ENCODE measurements at regions not wholly inside any gene's neighbourhood (a gene's known extent, or its start where the extent isn't known, plus 50 kb on each side); places are given as distances from the start of the nearest gene placed in this dataset.

- H3K27me3 ChIP-seq (ENCODE audit: control insufficient read depth in 1 of 2, insufficient read depth in 2 of 2, low read length in 2 of 2) = no peaks in the 10 kb centered on the region
- no peak overlapping the region for H3K9ac ChIP-seq (ENCODE audit: low read depth in 1 of 2, low read length in 2 of 2)
- H3K4me1 ChIP-seq (ENCODE audit: control insufficient read depth in 1 of 2, insufficient read depth in 2 of 2, low read length in 2 of 2) = no peaks in the 10 kb centered on the region
- H3K4me3 ChIP-seq (ENCODE audit: low read depth in 1 of 2, low read length in 2 of 2) = no peak overlapping the region
- no peaks in the 10 kb centered on the region for H3K9me3 ChIP-seq (ENCODE audit: control insufficient read depth in 1 of 2, low read length in 2 of 2)
- no peaks in the 10 kb centered on the region for H3K36me3 ChIP-seq (ENCODE audit: control insufficient read depth in 1 of 2, insufficient read depth in 2 of 2, low read length in 2 of 2)
- H3K27ac ChIP-seq (ENCODE audit: low read depth, low read length) = no peak overlapping the region
Observed at GRCh38 chr2:163481515-163481914, 254.3 kb downstream of the FIGN start.

GRCh38 chr2:163479599-163479998 lies 256.2 kb downstream of the FIGN start:
- Histone ChIP-seq H3K27ac (ENCODE audit: low read depth, low read length) (no peak overlapping the region), H3K36me3 (ENCODE audit: control insufficient read depth in 1 of 2, insufficient read depth in 2 of 2, low read length in 2 of 2) (no peaks in the 10 kb centered on the region), H3K9me3 (ENCODE audit: control insufficient read depth in 1 of 2, low read length in 2 of 2) (no peaks in the 10 kb centered on the region), H3K27me3 (ENCODE audit: control insufficient read depth in 1 of 2, insufficient read depth in 2 of 2, low read length in 2 of 2) (no peaks in the 10 kb centered on the region), H3K4me1 (ENCODE audit: control insufficient read depth in 1 of 2, insufficient read depth in 2 of 2, low read length in 2 of 2) (no peaks in the 10 kb centered on the region), H3K4me3 (ENCODE audit: low read depth in 1 of 2, low read length in 2 of 2) (no peak overlapping the region), H3K9ac (ENCODE audit: low read depth in 1 of 2, low read length in 2 of 2) (no peak overlapping the region)

DNA sequence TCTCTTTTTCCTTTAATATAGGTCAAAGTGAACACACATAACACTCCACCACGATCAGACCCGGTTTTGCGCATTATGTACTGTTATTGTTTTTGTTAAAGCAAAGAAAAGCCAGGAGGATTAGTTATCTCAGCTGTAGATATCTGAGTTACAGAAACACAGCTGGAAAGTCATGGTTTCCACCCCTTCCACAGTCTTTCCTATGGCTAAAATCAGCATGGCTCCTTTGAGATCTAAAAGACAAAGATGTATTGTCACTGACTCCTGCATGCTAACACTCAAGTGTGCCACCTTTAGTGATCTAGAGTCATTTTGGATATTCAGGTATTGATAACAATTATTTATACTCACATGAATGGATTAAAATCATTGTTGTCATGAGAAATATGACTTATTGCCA lies 260.0 kb downstream of the FIGN start:
- Histone ChIP-seq H3K9ac (ENCODE audit: low read depth in 1 of 2, low read length in 2 of 2) (no peak overlapping the region), H3K36me3 (ENCODE audit: control insufficient read depth in 1 of 2, insufficient read depth in 2 of 2, low read length in 2 of 2) (no peaks in the 10 kb centered on the region), H3K9me3 (ENCODE audit: control insufficient read depth in 1 of 2, low read length in 2 of 2) (no peaks in the 10 kb centered on the region), H3K27ac (ENCODE audit: low read depth, low read length) (no peak overlapping the region), H3K4me3 (ENCODE audit: low read depth in 1 of 2, low read length in 2 of 2) (no peak overlapping the region), H3K4me1 (ENCODE audit: control insufficient read depth in 1 of 2, insufficient read depth in 2 of 2, low read length in 2 of 2) (no peaks in the 10 kb centered on the region), H3K27me3 (ENCODE audit: control insufficient read depth in 1 of 2, insufficient read depth in 2 of 2, low read length in 2 of 2) (no peaks in the 10 kb centered on the region)

GRCh38 chr2:163474889-163475288 lies 260.9 kb downstream of the FIGN start:
- no peak overlapping the region for H3K4me3 ChIP-seq (ENCODE audit: low read depth in 1 of 2, low read length in 2 of 2)
- no peak overlapping the region for H3K27ac ChIP-seq (ENCODE audit: low read depth, low read length)
- H3K9ac ChIP-seq (ENCODE audit: low read depth in 1 of 2, low read length in 2 of 2) = no peak overlapping the region
- H3K27me3 ChIP-seq (ENCODE audit: control insufficient read depth in 1 of 2, insufficient read depth in 2 of 2, low read length in 2 of 2) = no peaks in the 10 kb centered on the region
- H3K4me1 ChIP-seq (ENCODE audit: control insufficient read depth in 1 of 2, insufficient read depth in 2 of 2, low read length in 2 of 2) = no peaks in the 10 kb centered on the region
- H3K9me3 ChIP-seq (ENCODE audit: control insufficient read depth in 1 of 2, low read length in 2 of 2) = no peaks in the 10 kb centered on the region
- no peaks in the 10 kb centered on the region for H3K36me3 ChIP-seq (ENCODE audit: control insufficient read depth in 1 of 2, insufficient read depth in 2 of 2, low read length in 2 of 2)

DNA sequence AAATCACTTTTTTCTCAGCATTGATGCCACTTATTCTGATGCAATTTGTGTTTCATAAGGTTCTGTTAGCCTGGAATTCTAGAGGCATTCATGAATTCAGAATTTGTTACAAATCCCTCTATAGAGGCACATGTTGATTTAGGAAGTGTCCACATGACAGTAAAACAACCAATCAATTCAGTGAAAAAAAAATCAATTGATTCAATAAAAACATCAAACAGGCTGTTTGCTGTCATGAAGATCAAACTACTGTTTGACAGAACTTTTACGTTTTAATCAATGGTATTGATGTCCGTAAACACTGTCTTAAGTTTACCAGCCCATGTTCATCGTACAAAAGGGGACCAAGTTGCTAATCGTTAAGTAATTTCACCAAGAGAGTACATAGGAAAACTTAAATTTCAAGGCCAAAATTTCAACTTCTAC lies 261.5 kb downstream of the FIGN start:
- H3K4me3 ChIP-seq (ENCODE audit: low read depth in 1 of 2, low read length in 2 of 2) = no peak overlapping the region
- no peaks in the 10 kb centered on the region for H3K27me3 ChIP-seq (ENCODE audit: control insufficient read depth in 1 of 2, insufficient read depth in 2 of 2, low read length in 2 of 2)
- H3K9me3 ChIP-seq (ENCODE audit: control insufficient read depth in 1 of 2, low read length in 2 of 2) = no peaks in the 10 kb centered on the region
- no peak overlapping the region for H3K27ac ChIP-seq (ENCODE audit: low read depth, low read length)
- no peaks in the 10 kb centered on the region for H3K4me1 ChIP-seq (ENCODE audit: control insufficient read depth in 1 of 2, insufficient read depth in 2 of 2, low read length in 2 of 2)
- no peaks in the 10 kb centered on the region for H3K36me3 ChIP-seq (ENCODE audit: control insufficient read depth in 1 of 2, insufficient read depth in 2 of 2, low read length in 2 of 2)
- no peak overlapping the region for H3K9ac ChIP-seq (ENCODE audit: low read depth in 1 of 2, low read length in 2 of 2)

DNA sequence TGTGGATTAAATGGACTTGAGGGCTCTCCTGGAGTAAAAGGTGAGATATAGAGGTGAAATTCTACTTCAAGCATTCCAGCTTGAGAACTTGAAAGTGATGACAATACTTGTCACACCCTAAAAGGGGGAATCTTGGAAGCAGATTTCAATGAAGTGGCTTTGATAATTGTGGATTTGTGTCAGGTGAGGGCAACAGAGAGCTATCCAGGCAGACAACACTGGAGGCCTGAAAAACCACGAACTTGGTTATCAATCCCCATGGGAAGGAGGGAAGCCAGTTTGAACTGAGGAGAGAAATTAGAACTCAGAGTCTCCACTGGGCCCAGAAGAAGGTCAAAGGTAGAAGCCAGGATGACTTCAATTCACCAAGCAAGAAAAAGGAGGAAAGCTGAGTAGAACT lies 263.9 kb downstream of the FIGN start:
- Histone ChIP-seq H3K9ac (ENCODE audit: low read depth in 1 of 2, low read length in 2 of 2) (no peak overlapping the region), H3K4me1 (ENCODE audit: control insufficient read depth in 1 of 2, insufficient read depth in 2 of 2, low read length in 2 of 2) (no peaks in the 10 kb centered on the region)

GRCh38 chr2:163469561-163469962 lies 266.2 kb downstream of the FIGN start:
- Histone ChIP-seq H3K4me3 (ENCODE audit: low read depth in 1 of 2, low read length in 2 of 2) (no peak overlapping the region), H3K27ac (ENCODE audit: low read depth, low read length) (no peak overlapping the region), H3K36me3 (ENCODE audit: control insufficient read depth in 1 of 2, insufficient read depth in 2 of 2, low read length in 2 of 2) (no peaks in the 10 kb centered on the region), H3K9ac (ENCODE audit: low read depth in 1 of 2, low read length in 2 of 2) (no peak overlapping the region), H3K27me3 (ENCODE audit: control insufficient read depth in 1 of 2, insufficient read depth in 2 of 2, low read length in 2 of 2) (no peaks in the 10 kb centered on the region), H3K9me3 (ENCODE audit: control insufficient read depth in 1 of 2, low read length in 2 of 2) (no peaks in the 10 kb centered on the region), H3K4me1 (ENCODE audit: control insufficient read depth in 1 of 2, insufficient read depth in 2 of 2, low read length in 2 of 2) (no peaks in the 10 kb centered on the region)

More for the DNA sequence above, 263.9 kb downstream of the FIGN start:
- Histone ChIP-seq H3K27me3 (ENCODE audit: control insufficient read depth in 1 of 2, insufficient read depth in 2 of 2, low read length in 2 of 2) (no peaks in the 10 kb centered on the region), H3K27ac (ENCODE audit: low read depth, low read length) (no peak overlapping the region), H3K9me3 (ENCODE audit: control insufficient read depth in 1 of 2, low read length in 2 of 2) (no peaks in the 10 kb centered on the region), H3K36me3 (ENCODE audit: control insufficient read depth in 1 of 2, insufficient read depth in 2 of 2, low read length in 2 of 2) (no peaks in the 10 kb centered on the region), H3K4me3 (ENCODE audit: low read depth in 1 of 2, low read length in 2 of 2) (no peak overlapping the region)

DNA sequence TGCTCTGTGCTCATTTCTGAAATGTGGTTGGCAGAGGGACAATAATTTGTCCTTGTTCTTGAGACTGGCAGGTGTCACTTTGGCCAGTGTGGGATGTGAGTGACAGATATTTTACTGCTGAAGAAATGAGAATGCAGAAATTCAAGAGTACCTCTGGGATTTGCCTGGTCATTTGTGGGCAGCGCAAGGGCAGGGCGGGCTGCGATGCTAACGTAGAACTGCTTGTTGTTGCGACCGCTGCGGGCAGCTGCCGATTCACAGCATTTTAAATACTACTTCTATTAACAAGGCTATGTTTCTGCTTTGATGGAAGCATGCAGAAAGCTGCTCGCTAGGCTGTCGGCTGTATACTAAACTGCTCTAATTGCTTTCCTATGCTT lies 268.6 kb downstream of the FIGN start:
- H3K9ac ChIP-seq (ENCODE audit: low read depth in 1 of 2, low read length in 2 of 2) = no peak overlapping the region
- H3K36me3 ChIP-seq (ENCODE audit: control insufficient read depth in 1 of 2, insufficient read depth in 2 of 2, low read length in 2 of 2) = no peaks in the 10 kb centered on the region
- no peaks in the 10 kb centered on the region for H3K4me1 ChIP-seq (ENCODE audit: control insufficient read depth in 1 of 2, insufficient read depth in 2 of 2, low read length in 2 of 2)
- H3K4me3 ChIP-seq (ENCODE audit: low read depth in 1 of 2, low read length in 2 of 2) = no peak overlapping the region
- H3K27ac ChIP-seq (ENCODE audit: low read depth, low read length) = no peak overlapping the region
- H3K9me3 ChIP-seq (ENCODE audit: control insufficient read depth in 1 of 2, low read length in 2 of 2) = no peaks in the 10 kb centered on the region
- no peaks in the 10 kb centered on the region for H3K27me3 ChIP-seq (ENCODE audit: control insufficient read depth in 1 of 2, insufficient read depth in 2 of 2, low read length in 2 of 2)

- no peak overlapping the region for H3K9ac ChIP-seq (ENCODE audit: low read depth in 1 of 2, low read length in 2 of 2)
- H3K9me3 ChIP-seq (ENCODE audit: control insufficient read depth in 1 of 2, low read length in 2 of 2) = no peaks in the 10 kb centered on the region
- H3K27ac ChIP-seq (ENCODE audit: low read depth, low read length) = no peak overlapping the region
- no peaks in the 10 kb centered on the region for H3K4me1 ChIP-seq (ENCODE audit: control insufficient read depth in 1 of 2, insufficient read depth in 2 of 2, low read length in 2 of 2)
- no peaks in the 10 kb centered on the region for H3K27me3 ChIP-seq (ENCODE audit: control insufficient read depth in 1 of 2, insufficient read depth in 2 of 2, low read length in 2 of 2)
- H3K36me3 ChIP-seq (ENCODE audit: control insufficient read depth in 1 of 2, insufficient read depth in 2 of 2, low read length in 2 of 2) = no peaks in the 10 kb centered on the region
- H3K4me3 ChIP-seq (ENCODE audit: low read depth in 1 of 2, low read length in 2 of 2) = no peak overlapping the region
Observed at GRCh38 chr2:163466331-163467250, 269.2 kb downstream of the FIGN start.

DNA sequence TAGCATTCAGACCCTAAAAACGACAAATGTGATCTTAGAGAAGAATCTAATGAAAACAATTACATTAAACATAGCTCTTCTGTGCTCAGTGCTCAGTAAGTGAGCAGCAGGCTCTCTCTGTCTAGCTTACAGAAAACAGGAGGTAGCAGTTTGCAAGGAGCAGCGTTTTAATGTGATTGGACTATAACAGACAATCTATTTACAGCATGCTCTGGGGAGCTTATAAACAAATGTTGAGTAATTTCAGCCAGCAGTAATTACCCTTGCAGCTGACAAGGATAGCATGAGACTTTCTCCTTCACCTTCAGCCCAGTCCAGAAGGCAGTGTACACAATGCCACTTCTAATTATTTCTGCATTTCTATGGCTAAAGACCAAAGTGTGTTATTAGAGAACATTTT lies 270.4 kb downstream of the FIGN start:
- Histone ChIP-seq H3K27me3 (ENCODE audit: control insufficient read depth in 1 of 2, insufficient read depth in 2 of 2, low read length in 2 of 2) (no peaks in the 10 kb centered on the region), H3K9me3 (ENCODE audit: control insufficient read depth in 1 of 2, low read length in 2 of 2) (no peaks in the 10 kb centered on the region), H3K4me3 (ENCODE audit: low read depth in 1 of 2, low read length in 2 of 2) (no peak overlapping the region), H3K9ac (ENCODE audit: low read depth in 1 of 2, low read length in 2 of 2) (no peak overlapping the region), H3K36me3 (ENCODE audit: control insufficient read depth in 1 of 2, insufficient read depth in 2 of 2, low read length in 2 of 2) (no peaks in the 10 kb centered on the region), H3K27ac (ENCODE audit: low read depth, low read length) (no peak overlapping the region), H3K4me1 (ENCODE audit: control insufficient read depth in 1 of 2, insufficient read depth in 2 of 2, low read length in 2 of 2) (no peaks in the 10 kb centered on the region)
